Activated T-cell treated with anti-CD3 and anti-CD28 coated beads, Interleukin-2, amount 50 U/mL, for 72 hours (primary cell): ENCODE measurements at regions not wholly inside any gene's neighbourhood (a gene's known extent, or its start where the extent isn't known, plus 50 kb on each side); places are given as distances from the start of the nearest gene placed in this dataset.

Experiments used
- ATAC-seq, 2 donors: fragments of 150-1000 bp; cut with Tn5 transposase; replicated peaks in 1 of 2; 2 replicates each; pipeline ENCODE4 v1.10.0; 2021; ENCODE audit warnings: moderate library complexity in 2 of 2, mild to moderate bottlenecking in 1 of 2
- DNase-seq, 2 donors: peaks; one replicate each; pipeline ENCODE4 v3.0.0; 2021 to 2022; ENCODE audit warnings: mixed read lengths in 1 of 2
- H3K27ac Mint-ChIP-seq: one replicate; pipeline ENCODE4 v1.8.0; 2022; ENCODE audit warnings: mild to moderate bottlenecking, moderate library complexity, mixed read lengths
- H3K27me3 Mint-ChIP-seq: one replicate; pipeline ENCODE4 v1.8.0; 2022; ENCODE audit warnings: low read depth, mixed read lengths
- H3K36me3 Mint-ChIP-seq, 2 donors: one replicate each; pipeline ENCODE4 v1.8.0; 2022; ENCODE audit warnings: mixed read lengths in 2 of 2, mild to moderate bottlenecking in 1 of 2; ENCODE audit not compliant: insufficient read depth in 2 of 2
- H3K4me1 Mint-ChIP-seq: one replicate; pipeline ENCODE4 v1.8.0; 2022; ENCODE audit warnings: low read depth, mixed read lengths
- H3K4me3 Mint-ChIP-seq, 2 donors: one replicate each; pipeline ENCODE4 v1.8.0; 2022; ENCODE audit warnings: mild to moderate bottlenecking in 2 of 2, mixed read lengths in 2 of 2, moderate library complexity in 2 of 2
- H3K9me3 Mint-ChIP-seq, 2 donors: one replicate each; pipeline ENCODE4 v1.8.0; 2022; ENCODE audit warnings: mixed read lengths in 2 of 2

- ATAC-seq (no peak), DNase-seq (no peak)
- H3K4me3 Mint-ChIP-seq: no peak overlapping the region
- H3K4me1 Mint-ChIP-seq: peaks cover 20% of the 10 kb centered on the region
- no peak overlapping the region for H3K27ac Mint-ChIP-seq
- H3K27me3 Mint-ChIP-seq: no peaks in the 10 kb centered on the region
- peaks cover 6% of the 10 kb centered on the region in 2 donors for H3K9me3 Mint-ChIP-seq
- peaks cover 3 to 10% of the 10 kb centered on the region in 2 donors for H3K36me3 Mint-ChIP-seq
Observed at GRCh38 chr3:143190101-143190500, 70.5 kb downstream of the CHST2 start.

- H3K36me3 Mint-ChIP-seq: peaks cover 3 to 13% of the 10 kb centered on the region in 2 donors
- peaks cover 6 to 8% of the 10 kb centered on the region in 2 donors for H3K9me3 Mint-ChIP-seq
- no peak for ATAC-seq
- no peak for DNase-seq
- peaks cover 20% of the 10 kb centered on the region for H3K4me1 Mint-ChIP-seq
- H3K27me3 Mint-ChIP-seq: no peaks in the 10 kb centered on the region
- no peak overlapping the region for H3K4me3 Mint-ChIP-seq
- H3K27ac Mint-ChIP-seq: no peak overlapping the region
Observed at GRCh38 chr3:143192193-143192592, 72.6 kb downstream of the CHST2 start.

DNA sequence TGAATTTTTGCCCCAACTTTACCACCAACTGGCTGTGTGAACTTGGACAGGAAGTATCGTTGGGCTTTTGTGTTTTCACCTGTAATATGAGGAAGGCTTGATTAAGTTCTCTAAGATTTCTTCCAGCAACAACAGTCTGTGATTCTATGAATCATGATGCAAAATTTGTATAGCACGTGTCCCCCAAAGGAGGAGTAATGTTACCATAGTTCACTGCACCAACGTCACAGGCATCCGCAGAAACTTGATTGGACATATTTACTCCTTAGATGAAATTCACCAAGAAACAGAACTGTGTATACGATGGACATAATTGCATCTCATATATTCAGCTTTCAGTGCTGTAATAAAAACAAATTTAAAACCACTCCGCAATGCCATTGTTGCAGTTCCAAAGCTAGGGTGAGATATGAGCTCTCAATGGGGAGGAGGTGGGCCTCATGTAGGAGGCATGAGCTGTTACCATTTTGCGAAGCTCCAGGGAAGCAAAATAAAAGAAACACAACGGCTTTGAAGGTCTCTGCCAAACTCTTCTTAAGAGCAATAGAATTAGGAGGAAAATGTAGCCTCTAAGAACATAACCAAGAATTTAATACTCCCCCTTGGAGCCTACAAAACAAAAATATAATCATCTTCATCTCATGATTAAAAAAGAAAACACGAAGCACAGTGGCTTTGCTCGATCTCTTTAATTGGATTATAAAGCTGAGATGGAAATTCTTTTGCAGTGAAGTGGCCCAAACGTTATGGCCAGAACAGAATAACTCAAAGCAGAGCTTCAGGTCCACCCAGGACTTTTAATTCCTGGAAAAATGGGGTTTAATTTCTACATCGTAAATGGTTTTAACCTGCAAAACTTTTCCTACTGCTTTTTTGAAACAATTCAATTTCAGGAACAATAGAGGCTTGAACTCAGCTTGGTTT lies 80.7 kb downstream of the CHST2 start:
- no peak overlapping the region for H3K4me3 Mint-ChIP-seq
- H3K9me3 Mint-ChIP-seq: peaks cover 3 to 5% of the 10 kb centered on the region in 2 donors
- no peak overlapping the region for H3K27ac Mint-ChIP-seq
- no peak for ATAC-seq
- no peaks in the 10 kb centered on the region for H3K4me1 Mint-ChIP-seq
- no peak for DNase-seq
- H3K36me3 Mint-ChIP-seq: peaks cover 2 to 8% of the 10 kb centered on the region in 2 donors
- no peaks in the 10 kb centered on the region for H3K27me3 Mint-ChIP-seq

DNA sequence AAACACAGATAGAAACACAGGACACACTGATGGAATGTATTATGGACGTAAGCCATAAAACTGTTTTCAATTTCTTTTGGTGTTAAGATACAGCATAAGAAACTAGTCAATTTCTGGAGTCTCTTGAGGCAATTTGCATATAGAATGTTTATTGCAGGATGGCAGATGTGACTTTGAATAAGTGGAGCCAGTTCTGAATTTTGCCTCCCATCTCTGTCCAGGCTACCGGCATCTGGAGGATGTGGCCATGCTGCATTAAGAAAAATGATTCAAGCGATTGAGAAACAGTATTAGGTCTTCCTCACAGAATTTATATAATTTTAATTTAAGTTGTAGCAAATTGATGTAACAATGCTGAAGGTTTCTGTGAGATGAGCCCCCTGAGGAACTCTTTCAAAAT lies 81.5 kb downstream of the CHST2 start:
- ATAC-seq: no peak
- no peak overlapping the region for H3K27ac Mint-ChIP-seq
- no peaks in the 10 kb centered on the region for H3K27me3 Mint-ChIP-seq
- H3K4me1 Mint-ChIP-seq: no peaks in the 10 kb centered on the region
- DNase-seq: no peak
- no peak overlapping the region for H3K4me3 Mint-ChIP-seq
- H3K9me3 Mint-ChIP-seq: peaks cover 3 to 5% of the 10 kb centered on the region in 2 donors
- H3K36me3 Mint-ChIP-seq: peaks cover 2 to 6% of the 10 kb centered on the region in 2 donors

DNA sequence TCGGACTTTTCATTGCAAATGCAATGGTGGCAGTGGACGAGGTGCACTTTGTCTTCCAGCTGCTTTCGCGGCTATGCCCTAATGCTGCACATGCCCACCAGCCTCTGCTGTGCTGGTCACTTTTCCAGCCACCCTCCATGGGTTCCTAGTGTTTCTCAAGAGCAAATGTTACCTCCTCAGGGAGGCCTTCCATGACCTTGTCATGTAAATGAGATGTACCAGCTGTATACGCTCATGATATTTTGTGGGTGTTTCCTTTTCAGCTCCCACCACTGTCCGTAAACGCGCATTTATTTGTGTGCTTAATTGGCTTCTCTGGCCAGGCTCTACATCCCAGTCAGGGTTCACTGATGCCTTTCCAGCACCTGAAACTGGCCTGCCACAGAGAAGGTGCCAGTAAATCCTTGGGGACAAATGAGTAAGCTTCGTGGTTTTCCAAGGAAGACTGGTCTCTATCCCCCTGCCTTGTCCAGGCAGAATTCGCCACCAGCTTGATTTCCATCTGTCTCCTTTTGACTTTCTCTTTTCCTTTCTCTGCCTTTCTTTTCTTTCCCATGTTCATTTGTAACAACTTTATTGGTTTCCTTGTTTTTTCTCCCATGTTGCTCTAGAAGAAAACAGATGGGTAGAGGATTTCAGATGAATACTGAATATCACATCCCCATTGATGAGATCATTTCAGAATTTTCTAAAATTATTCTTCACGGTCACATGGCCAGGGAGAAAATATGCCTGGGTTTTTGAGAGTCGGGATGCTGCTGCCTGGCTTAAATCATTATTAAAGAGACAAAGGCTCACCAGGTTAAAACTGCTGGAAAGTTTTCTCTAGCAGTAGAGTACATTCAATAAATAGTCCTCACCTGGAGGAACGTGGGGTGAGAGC lies 82.5 kb downstream of the CHST2 start:
- Mint-ChIP-seq H3K27ac (no peak overlapping the region), H3K9me3 (peaks cover 3 to 5% of the 10 kb centered on the region in 2 donors), H3K4me3 (no peak overlapping the region), H3K27me3 (no peaks in the 10 kb centered on the region), H3K36me3 (peaks cover 2 to 5% of the 10 kb centered on the region in 2 donors), H3K4me1 (no peaks in the 10 kb centered on the region)
- DNase-seq: no peak
- ATAC-seq: no peak

DNA sequence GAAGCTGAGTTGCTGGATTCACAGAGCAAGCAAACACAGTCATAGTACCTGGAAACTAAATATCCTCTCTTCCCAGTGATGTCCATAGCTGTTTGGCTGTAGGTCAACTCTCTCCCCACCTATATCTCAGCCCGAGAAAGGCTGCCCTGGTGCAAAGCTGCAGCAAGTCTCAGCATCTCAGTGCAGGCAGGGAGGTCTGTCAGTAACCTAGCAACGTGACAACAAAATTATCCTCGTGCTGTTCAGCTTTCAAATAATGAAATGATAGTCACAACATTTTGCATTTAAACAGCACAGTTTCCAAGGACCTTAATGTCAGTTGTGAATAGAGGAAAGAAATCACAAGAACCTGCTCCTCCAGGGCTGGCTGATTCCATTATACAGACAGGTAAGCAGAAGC lies 83.6 kb downstream of the CHST2 start:
- Mint-ChIP-seq H3K36me3 (peaks cover 0 to 5% of the 10 kb centered on the region in 2 donors), H3K27me3 (no peaks in the 10 kb centered on the region), H3K27ac (no peak overlapping the region), H3K4me1 (no peaks in the 10 kb centered on the region), H3K9me3 (peaks cover 0 to 2% of the 10 kb centered on the region in 2 donors), H3K4me3 (no peak overlapping the region)
- ATAC-seq (no peak), DNase-seq (no peak)

- Mint-ChIP-seq H3K36me3 (peaks cover 0 to 5% of the 10 kb centered on the region in 2 donors), H3K9me3 (peaks cover 0 to 2% of the 10 kb centered on the region in 2 donors), H3K27ac (no peak overlapping the region), H3K27me3 (no peaks in the 10 kb centered on the region), H3K4me3 (no peak overlapping the region), H3K4me1 (no peaks in the 10 kb centered on the region)
- no peak for ATAC-seq
- DNase-seq: no peak
Observed at GRCh38 chr3:143203848-143204247, 84.3 kb downstream of the CHST2 start.

DNA sequence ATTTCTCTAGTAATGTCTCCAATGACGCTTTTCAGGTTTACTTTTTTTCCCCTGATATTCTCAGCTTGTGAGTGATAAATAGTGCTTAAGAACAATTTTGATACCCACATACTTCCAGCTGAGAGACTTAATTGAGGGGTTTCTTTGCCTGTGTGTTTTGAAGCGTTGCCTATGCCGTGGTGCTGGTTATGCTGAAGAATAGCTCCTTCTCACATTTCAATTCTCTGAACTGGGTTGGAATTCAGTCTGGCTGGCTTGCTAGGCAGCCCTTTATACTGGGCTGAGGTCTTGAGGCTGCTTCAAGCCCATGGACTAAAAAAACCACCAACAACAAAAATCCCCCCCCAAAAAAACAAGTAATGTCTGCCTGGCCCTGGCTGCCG lies 87.4 kb downstream of the CHST2 start:
- no peaks in the 10 kb centered on the region for H3K27me3 Mint-ChIP-seq
- H3K36me3 Mint-ChIP-seq: peaks cover 0 to 5% of the 10 kb centered on the region in 2 donors
- DNase-seq (no peak), ATAC-seq (no peak)
- no peak overlapping the region for H3K4me3 Mint-ChIP-seq
- peaks cover 0 to 2% of the 10 kb centered on the region in 2 donors for H3K9me3 Mint-ChIP-seq
- no peak overlapping the region for H3K27ac Mint-ChIP-seq
- H3K4me1 Mint-ChIP-seq: peaks cover 13% of the 10 kb centered on the region

DNA sequence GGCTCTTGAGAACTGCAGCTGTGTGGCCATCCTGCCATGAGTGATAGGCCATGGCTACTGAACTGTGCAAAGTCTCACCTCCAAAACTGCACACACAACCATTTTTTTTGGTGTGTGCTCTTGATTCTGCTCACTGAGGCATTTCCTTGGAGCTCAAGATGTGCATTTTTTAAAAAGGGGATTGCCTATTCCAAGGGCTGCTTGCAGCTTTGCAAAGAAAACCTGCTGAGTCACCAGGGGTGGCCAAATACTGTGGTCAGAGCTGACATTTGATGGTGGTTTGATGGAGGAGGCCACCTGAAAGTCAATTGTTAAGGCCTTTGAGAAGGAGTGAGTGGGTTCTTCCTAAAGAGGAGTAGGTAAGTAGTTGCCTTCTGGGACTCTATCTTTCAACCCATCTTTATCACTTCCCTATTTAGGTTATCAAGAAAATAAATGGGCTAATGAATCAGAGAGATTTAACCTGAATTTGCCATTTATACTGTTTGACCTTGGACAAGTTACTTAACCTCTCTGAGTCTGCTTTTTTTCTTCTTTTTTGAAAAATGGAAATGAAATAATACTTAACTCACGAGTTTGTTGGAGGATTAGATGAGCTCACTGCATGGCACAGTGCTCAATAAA lies 87.9 kb downstream of the CHST2 start:
- no peaks in the 10 kb centered on the region for H3K27me3 Mint-ChIP-seq
- H3K27ac Mint-ChIP-seq: no peak overlapping the region
- H3K36me3 Mint-ChIP-seq: peaks cover 0 to 5% of the 10 kb centered on the region in 2 donors
- ATAC-seq (peak; percentile 17 to 32), DNase-seq (peak; percentile 3 to 8)
- peaks cover 0 to 2% of the 10 kb centered on the region in 2 donors for H3K9me3 Mint-ChIP-seq
- H3K4me1 Mint-ChIP-seq: peaks cover 13% of the 10 kb centered on the region
- no peak overlapping the region for H3K4me3 Mint-ChIP-seq

- Mint-ChIP-seq H3K36me3 (peaks cover 0 to 5% of the 10 kb centered on the region in 2 donors), H3K27ac (no peak overlapping the region)
- ATAC-seq: no peak
Observed at GRCh38 chr3:143208976-143209714, 89.6 kb downstream of the CHST2 start.

DNA sequence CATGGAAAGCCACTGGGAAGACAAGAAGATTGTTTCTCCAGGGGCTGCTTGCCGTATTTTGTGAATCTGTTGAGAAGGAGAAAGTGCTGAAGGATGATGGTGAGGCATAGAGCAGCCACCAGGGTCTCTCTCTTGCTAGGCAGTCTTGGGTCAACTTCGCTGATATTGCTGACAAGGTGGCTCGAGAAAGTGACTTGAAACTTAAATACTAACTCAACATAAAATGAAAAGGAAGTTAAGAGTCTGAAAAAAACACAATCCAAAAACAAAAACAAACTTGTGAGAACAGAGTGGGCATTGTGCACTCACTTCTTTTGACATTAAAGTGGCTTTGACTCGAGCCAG lies 90.1 kb downstream of the CHST2 start:
- no peak overlapping the region for H3K27ac Mint-ChIP-seq
- no peak overlapping the region for H3K4me3 Mint-ChIP-seq
- peaks cover 13% of the 10 kb centered on the region for H3K4me1 Mint-ChIP-seq
- DNase-seq (no peak), ATAC-seq (no peak)
- no peaks in the 10 kb centered on the region for H3K27me3 Mint-ChIP-seq
- H3K9me3 Mint-ChIP-seq: peaks cover 0 to 2% of the 10 kb centered on the region in 2 donors
- no peaks in the 10 kb centered on the region for H3K36me3 Mint-ChIP-seq

More at GRCh38 chr3:143208976-143209714, 89.6 kb downstream of the CHST2 start:
- no peak overlapping the region for H3K4me3 Mint-ChIP-seq
- peaks cover 0 to 2% of the 10 kb centered on the region in 2 donors for H3K9me3 Mint-ChIP-seq
- DNase-seq: no peak
- peaks cover 13% of the 10 kb centered on the region for H3K4me1 Mint-ChIP-seq
- H3K27me3 Mint-ChIP-seq: no peaks in the 10 kb centered on the region

GRCh38 chr3:143210141-143210540 lies 90.6 kb downstream of the CHST2 start:
- H3K27ac Mint-ChIP-seq: no peak overlapping the region
- no peaks in the 10 kb centered on the region for H3K27me3 Mint-ChIP-seq
- H3K4me3 Mint-ChIP-seq: no peak overlapping the region
- H3K9me3 Mint-ChIP-seq: peaks cover 0 to 2% of the 10 kb centered on the region in 2 donors
- DNase-seq (no peak), ATAC-seq (no peak)
- H3K4me1 Mint-ChIP-seq: peaks cover 13% of the 10 kb centered on the region
- H3K36me3 Mint-ChIP-seq: no peaks in the 10 kb centered on the region
